Natural killer cell (primary cell): ENCODE measurements at regions not wholly inside any gene's neighbourhood (a gene's known extent, or its start where the extent isn't known, plus 50 kb on each side); places are given as distances from the start of the nearest gene placed in this dataset.

ENCODE experiments used
- ATAC-seq, 3 donors: fragments of 150-1000 bp in 2 of 3; fragments of 200-7000 bp in 1 of 3; cut with Tn5 transposase; 1 replicate in 1 of 3; 2 replicates in 2 of 3; pipeline ENCODE4 v1.10.0; 2021; ENCODE audit warnings: mild to moderate bottlenecking in 2 of 3, moderate library complexity in 2 of 3
- DNase-seq, 2 donors: peaks; one replicate each; pipeline versions ENCODE4 v3.0.0 to v3.0.0-alpha.2; 2013 to 2021; ENCODE audit warnings: mixed read lengths in 1 of 2
- H3K27ac ChIP-seq: one replicate; pipeline ENCODE4 v1.5.1; 2013; ENCODE audit warnings: mild to moderate bottlenecking, low read length
- H3K27me3 ChIP-seq: one replicate; pipeline ENCODE4 v1.6.1; 2013; ENCODE audit warnings: low read length; ENCODE audit not compliant: control insufficient read depth, insufficient read depth
- H3K36me3 ChIP-seq: one replicate; pipeline ENCODE4 v1.6.1; 2013; ENCODE audit warnings: low read length; ENCODE audit not compliant: control insufficient read depth, insufficient read depth
- H3K4me1 ChIP-seq: one replicate; pipeline ENCODE4 v1.6.1; 2013; ENCODE audit warnings: low read length; ENCODE audit not compliant: control insufficient read depth, insufficient read depth
- H3K4me3 ChIP-seq: one replicate; pipeline ENCODE4 v1.5.1; 2013; ENCODE audit warnings: low read length
- H3K9me3 ChIP-seq: one replicate; pipeline ENCODE4 v1.6.1; 2013; ENCODE audit warnings: low read length; ENCODE audit not compliant: control insufficient read depth, insufficient read depth
- H3K27ac Mint-ChIP-seq, 2 donors: one replicate each; pipeline ENCODE4 v1.8.0; 2022; ENCODE audit warnings: mild to moderate bottlenecking in 2 of 2, mixed read lengths in 2 of 2, moderate library complexity in 1 of 2
- H3K27me3 Mint-ChIP-seq, 2 donors: one replicate each; pipeline ENCODE4 v1.8.0; 2022; ENCODE audit warnings: low read depth in 2 of 2, mixed read lengths in 2 of 2
- H3K36me3 Mint-ChIP-seq: one replicate; pipeline ENCODE4 v1.8.0; 2022; ENCODE audit warnings: mixed read lengths
- H3K4me1 Mint-ChIP-seq, 2 donors: one replicate each; pipeline ENCODE4 v1.8.0; 2022; ENCODE audit warnings: mixed read lengths in 2 of 2
- H3K4me3 Mint-ChIP-seq: one replicate; pipeline ENCODE4 v1.8.0; 2022; ENCODE audit warnings: mild to moderate bottlenecking, moderate library complexity, mixed read lengths
- H3K9me3 Mint-ChIP-seq, 2 donors: one replicate each; pipeline ENCODE4 v1.8.0; 2022; ENCODE audit warnings: mixed read lengths in 2 of 2
- WGBS: methylation state at CpG from one replicate; pipeline ENCODE4 v1.1.7; 2013; ENCODE audit warnings: missing lambda C conversion rate; ENCODE audit not compliant: insufficient coverage; 5-methylcytosine and 5-hydroxymethylcytosine counted together
- intact Hi-C: fragments of 100-400 bp; cut with micrococcal nuclease; formaldehyde crosslinking; loops from one replicate; pipeline ENCODE4 v1.14.2; 2022
- TF ChIP-seq, protein P1 (sequence below): fragments of 200-600 bp; IDR thresholded peaks from one replicate; pipeline ENCODE4 v1.8.0; 2022; ENCODE audit warnings: antibody characterized with exemption

- Mint-ChIP-seq H3K27me3 (peaks cover 7 to 9% of the 10 kb centered on the region in 2 donors), H3K4me3 (no peak overlapping the region), H3K27ac (no peak overlapping the region), H3K36me3 (no peaks in the 10 kb centered on the region), H3K9me3 (no peaks in the 10 kb centered on the region), H3K4me1 (no peaks in the 10 kb centered on the region)
- Histone ChIP-seq H3K9me3 (no peaks in the 10 kb centered on the region), H3K4me1 (no peaks in the 10 kb centered on the region), H3K36me3 (no peaks in the 10 kb centered on the region), H3K27ac (no peak overlapping the region), H3K4me3 (no peak overlapping the region), H3K27me3 (no peaks in the 10 kb centered on the region)
- 86% methylated on average over 3 of the region's 3 CpGs for WGBS
- DNase-seq, result no peak
- TF ChIP-seq, protein P1, sequence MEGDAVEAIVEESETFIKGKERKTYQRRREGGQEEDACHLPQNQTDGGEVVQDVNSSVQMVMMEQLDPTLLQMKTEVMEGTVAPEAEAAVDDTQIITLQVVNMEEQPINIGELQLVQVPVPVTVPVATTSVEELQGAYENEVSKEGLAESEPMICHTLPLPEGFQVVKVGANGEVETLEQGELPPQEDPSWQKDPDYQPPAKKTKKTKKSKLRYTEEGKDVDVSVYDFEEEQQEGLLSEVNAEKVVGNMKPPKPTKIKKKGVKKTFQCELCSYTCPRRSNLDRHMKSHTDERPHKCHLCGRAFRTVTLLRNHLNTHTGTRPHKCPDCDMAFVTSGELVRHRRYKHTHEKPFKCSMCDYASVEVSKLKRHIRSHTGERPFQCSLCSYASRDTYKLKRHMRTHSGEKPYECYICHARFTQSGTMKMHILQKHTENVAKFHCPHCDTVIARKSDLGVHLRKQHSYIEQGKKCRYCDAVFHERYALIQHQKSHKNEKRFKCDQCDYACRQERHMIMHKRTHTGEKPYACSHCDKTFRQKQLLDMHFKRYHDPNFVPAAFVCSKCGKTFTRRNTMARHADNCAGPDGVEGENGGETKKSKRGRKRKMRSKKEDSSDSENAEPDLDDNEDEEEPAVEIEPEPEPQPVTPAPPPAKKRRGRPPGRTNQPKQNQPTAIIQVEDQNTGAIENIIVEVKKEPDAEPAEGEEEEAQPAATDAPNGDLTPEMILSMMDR, result no peak
- intact Hi-C loops, result no loop called here
- no peak for ATAC-seq
Measured at GRCh38 chr12:107894589-107894988, 120.1 kb downstream of the ASCL4 start.

DNA sequence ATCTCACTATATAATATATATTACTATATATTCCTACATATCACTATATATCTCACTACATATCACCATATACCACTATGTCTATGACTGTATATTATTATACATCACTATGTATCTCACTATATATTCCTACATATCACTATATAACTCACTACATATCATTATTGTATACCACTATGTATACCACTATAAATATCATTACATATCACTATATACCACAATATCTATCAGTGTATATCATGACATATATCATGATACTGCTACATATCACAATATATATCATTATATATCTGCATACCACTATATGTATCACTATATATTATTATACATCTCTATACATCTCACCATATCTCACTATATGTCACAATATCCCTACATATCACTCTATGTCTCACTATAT lies 121.5 kb downstream of the ASCL4 start:
- no peaks in the 10 kb centered on the region for H3K4me1 Mint-ChIP-seq
- no peaks in the 10 kb centered on the region for H3K36me3 Mint-ChIP-seq
- Histone ChIP-seq H3K9me3 (no peaks in the 10 kb centered on the region), H3K27me3 (no peaks in the 10 kb centered on the region), H3K4me1 (no peaks in the 10 kb centered on the region), H3K36me3 (no peaks in the 10 kb centered on the region), H3K27ac (no peak overlapping the region), H3K4me3 (no peak overlapping the region)
- no peak overlapping the region for H3K4me3 Mint-ChIP-seq
- no peak for DNase-seq
- H3K9me3 Mint-ChIP-seq, result no peaks in the 10 kb centered on the region
- H3K27me3 Mint-ChIP-seq, result peaks cover 13 to 19% of the 10 kb centered on the region in 2 donors
- TF ChIP-seq, protein P1, result no peak
- no peak overlapping the region for H3K27ac Mint-ChIP-seq
- ATAC-seq, result no peak
- intact Hi-C loops, result no loop called here

- Histone ChIP-seq H3K4me1 (peaks cover 4% of the 10 kb centered on the region), H3K27ac (no peak overlapping the region), H3K36me3 (no peaks in the 10 kb centered on the region), H3K4me3 (no peak overlapping the region), H3K27me3 (peaks cover 10% of the 10 kb centered on the region), H3K9me3 (no peaks in the 10 kb centered on the region)
- Mint-ChIP-seq H3K36me3 (no peaks in the 10 kb centered on the region), H3K4me3 (no peak overlapping the region), H3K27me3 (peaks cover 21 to 47% of the 10 kb centered on the region in 2 donors), H3K4me1 (peaks cover 0 to 7% of the 10 kb centered on the region in 2 donors), H3K27ac (no peak overlapping the region), H3K9me3 (no peaks in the 10 kb centered on the region)
- ATAC-seq (no peak), DNase-seq (no peak)
- WGBS, result no CpG with 5 or more reads among the region's 2 CpGs
- intact Hi-C loops, result no loop called here
- TF ChIP-seq, protein P1, result no peak
Measured at GRCh38 chr12:107900588-107900987, 126.1 kb downstream of the ASCL4 start.

DNA sequence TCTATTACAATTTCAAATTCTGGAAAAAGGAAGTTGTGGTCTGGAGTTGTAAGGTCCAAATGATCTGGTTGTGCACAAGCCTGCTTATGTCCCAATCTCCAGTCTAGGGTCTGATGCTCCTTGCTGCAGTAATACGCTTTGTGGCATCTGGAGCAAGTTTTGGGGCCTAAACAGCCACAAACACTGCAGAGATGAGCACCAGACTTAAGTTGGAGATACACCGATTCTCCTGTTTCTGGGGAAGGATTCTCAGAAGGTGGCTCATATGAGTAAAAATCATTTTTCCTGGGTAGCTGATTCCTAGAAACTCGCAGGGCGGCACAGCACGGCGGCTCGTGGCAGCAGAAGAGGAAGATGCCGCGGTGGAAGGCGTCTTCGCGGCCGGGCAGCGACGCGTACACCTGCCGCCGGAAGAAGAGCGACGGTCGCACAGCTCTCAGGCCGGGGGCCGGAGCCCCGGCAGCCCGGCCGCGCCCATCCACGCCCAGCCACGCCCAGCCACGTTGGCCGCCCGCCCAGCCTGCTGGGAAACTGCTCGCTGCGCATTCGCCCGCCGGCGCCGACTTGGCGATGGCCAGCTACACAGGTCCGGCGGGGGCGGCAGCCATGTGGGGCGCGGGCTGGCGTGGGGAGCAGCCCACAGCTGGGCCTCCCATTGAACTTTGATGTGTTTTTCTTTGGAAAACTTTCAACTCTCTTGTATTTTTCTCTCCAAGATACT lies 129.0 kb downstream of the ASCL4 start:
- no peak for DNase-seq
- ATAC-seq, result peak in 2 of 3 donors; percentile 48 to 59
- Histone ChIP-seq H3K36me3 (no peaks in the 10 kb centered on the region), H3K9me3 (no peaks in the 10 kb centered on the region), H3K27me3 (peaks cover 12% of the 10 kb centered on the region), H3K4me3 (no peak overlapping the region), H3K4me1 (peaks cover 4% of the 10 kb centered on the region), H3K27ac (no peak overlapping the region)
- Mint-ChIP-seq H3K36me3 (no peaks in the 10 kb centered on the region), H3K9me3 (no peaks in the 10 kb centered on the region), H3K4me3 (peak overlapping the region; percentile 66), H3K4me1 (peaks cover 0 to 7% of the 10 kb centered on the region in 2 donors), H3K27ac (no peak overlapping the region), H3K27me3 (peaks cover 29 to 68% of the 10 kb centered on the region in 2 donors)
- TF ChIP-seq, protein P1, result no peak
- 3% methylated on average over 46 of the region's 46 CpGs for WGBS
- intact Hi-C loops, result no loop called here
